PFSK-1 (cell line): ENCODE measurements at regions not wholly inside any gene's neighbourhood (a gene's known extent, or its start where the extent isn't known, plus 50 kb on each side); places are given as distances from the start of the nearest gene placed in this dataset.

Experiments
- FOXP2 ChIP-seq: optimal IDR thresholded peaks from 2 replicates; pipeline ENCODE3; 2011; ENCODE audit warnings: borderline replicate concordance, control low read depth, inconsistent platforms; ENCODE audit not compliant: insufficient read depth; ENCODE audit errors: extremely low read length, extremely low read depth
- POLR2AphosphoS5 ChIP-seq: IDR thresholded peaks from 2 replicates; pipeline ENCODE4 v1.6.1; 2012; ENCODE audit warnings: low read depth, mild to moderate bottlenecking, control low read depth, low read length, moderate library complexity
- SIN3A ChIP-seq: IDR thresholded peaks from 2 replicates; pipeline ENCODE4 v1.6.1; 2012; ENCODE audit warnings: mild to moderate bottlenecking, low read length, moderate library complexity, borderline replicate concordance; ENCODE audit not compliant: insufficient read depth
- TAF1 ChIP-seq: IDR thresholded peaks from 2 replicates; pipeline ENCODE4 v1.6.1; 2012; ENCODE audit warnings: low read length, control low read depth, borderline replicate concordance; ENCODE audit not compliant: insufficient read depth
- TF ChIP-seq, protein P1 (sequence below), 2 experiments: IDR thresholded peaks; 2 replicates each; pipeline versions ENCODE4 v1.6.1 to v1.8.0; 2011 to 2012; ENCODE audit warnings: low read depth in 2 of 2, low read length in 2 of 2, control low read depth in 1 of 2, inconsistent platforms in 1 of 2, mild to moderate bottlenecking in 1 of 2, moderate library complexity in 1 of 2; ENCODE audit not compliant: insufficient read depth in 1 of 2

DNA sequence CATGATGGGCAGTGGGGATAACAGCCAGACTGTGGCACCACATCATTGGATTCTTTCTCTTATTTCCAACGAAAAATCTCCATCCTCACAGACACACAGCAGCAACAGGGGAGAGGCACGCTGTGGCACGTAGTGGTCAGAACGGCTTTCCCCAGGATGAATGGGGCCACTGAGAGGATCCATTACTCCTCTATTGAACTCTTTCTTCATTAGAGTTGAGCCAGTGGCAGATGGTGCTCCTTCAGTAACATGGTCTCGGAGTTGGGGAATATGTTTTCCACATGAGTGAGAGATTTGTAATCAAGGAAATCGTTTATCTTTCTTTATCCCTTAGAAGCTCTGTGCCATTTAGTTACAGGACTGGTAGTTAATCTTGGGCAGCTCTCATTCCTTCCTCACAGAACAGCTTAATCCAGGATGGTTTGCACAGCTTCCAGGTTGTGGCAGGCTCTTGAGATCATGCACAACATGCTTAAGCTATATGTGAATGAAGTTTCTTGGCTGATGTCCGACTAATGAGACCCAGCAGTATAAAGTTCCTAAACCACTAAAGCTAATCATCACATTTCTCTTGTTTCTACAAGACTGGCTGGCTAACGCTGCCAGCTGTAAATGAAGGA lies 180.5 kb upstream of the SLC10A2 start:
- TF ChIP-seq FOXP2 = no peak
- TF ChIP-seq TAF1 = no peak
- no peak for TF ChIP-seq SIN3A
- TF ChIP-seq, protein P1, sequence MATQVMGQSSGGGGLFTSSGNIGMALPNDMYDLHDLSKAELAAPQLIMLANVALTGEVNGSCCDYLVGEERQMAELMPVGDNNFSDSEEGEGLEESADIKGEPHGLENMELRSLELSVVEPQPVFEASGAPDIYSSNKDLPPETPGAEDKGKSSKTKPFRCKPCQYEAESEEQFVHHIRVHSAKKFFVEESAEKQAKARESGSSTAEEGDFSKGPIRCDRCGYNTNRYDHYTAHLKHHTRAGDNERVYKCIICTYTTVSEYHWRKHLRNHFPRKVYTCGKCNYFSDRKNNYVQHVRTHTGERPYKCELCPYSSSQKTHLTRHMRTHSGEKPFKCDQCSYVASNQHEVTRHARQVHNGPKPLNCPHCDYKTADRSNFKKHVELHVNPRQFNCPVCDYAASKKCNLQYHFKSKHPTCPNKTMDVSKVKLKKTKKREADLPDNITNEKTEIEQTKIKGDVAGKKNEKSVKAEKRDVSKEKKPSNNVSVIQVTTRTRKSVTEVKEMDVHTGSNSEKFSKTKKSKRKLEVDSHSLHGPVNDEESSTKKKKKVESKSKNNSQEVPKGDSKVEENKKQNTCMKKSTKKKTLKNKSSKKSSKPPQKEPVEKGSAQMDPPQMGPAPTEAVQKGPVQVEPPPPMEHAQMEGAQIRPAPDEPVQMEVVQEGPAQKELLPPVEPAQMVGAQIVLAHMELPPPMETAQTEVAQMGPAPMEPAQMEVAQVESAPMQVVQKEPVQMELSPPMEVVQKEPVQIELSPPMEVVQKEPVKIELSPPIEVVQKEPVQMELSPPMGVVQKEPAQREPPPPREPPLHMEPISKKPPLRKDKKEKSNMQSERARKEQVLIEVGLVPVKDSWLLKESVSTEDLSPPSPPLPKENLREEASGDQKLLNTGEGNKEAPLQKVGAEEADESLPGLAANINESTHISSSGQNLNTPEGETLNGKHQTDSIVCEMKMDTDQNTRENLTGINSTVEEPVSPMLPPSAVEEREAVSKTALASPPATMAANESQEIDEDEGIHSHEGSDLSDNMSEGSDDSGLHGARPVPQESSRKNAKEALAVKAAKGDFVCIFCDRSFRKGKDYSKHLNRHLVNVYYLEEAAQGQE (IDR thresholded peaks at IDR 0.05; ENCODE audit: insufficient read depth in 1 of 2, low read depth in 2 of 2, low read length in 2 of 2) = no peak
- no peak for TF ChIP-seq POLR2AphosphoS5

DNA sequence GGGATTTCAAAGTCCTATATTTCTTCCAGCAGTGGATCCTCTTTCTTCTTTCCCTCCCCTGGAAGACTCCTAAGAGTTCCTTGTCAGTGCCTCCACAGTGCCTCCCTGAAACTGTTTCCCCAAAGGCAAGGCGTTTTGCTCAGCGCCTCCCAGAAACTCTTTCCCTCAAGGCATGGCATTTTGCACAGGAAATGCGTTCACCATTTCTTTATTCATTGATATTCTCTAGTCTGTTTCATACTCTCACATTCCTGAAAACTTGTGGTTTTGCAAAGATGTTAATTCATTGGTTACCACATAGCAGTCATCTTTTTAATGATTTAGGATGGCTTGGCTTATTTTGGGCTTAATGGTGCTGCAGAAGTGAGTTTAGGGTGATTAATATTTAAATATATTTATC lies 177.3 kb upstream of the SLC10A2 start:
- TF ChIP-seq TAF1 (no peak), FOXP2 (no peak), SIN3A (no peak), POLR2AphosphoS5 (no peak)
- TF ChIP-seq, protein P1 (IDR thresholded peaks at IDR 0.05; ENCODE audit: insufficient read depth in 1 of 2, low read depth in 2 of 2, low read length in 2 of 2) = no peak

DNA sequence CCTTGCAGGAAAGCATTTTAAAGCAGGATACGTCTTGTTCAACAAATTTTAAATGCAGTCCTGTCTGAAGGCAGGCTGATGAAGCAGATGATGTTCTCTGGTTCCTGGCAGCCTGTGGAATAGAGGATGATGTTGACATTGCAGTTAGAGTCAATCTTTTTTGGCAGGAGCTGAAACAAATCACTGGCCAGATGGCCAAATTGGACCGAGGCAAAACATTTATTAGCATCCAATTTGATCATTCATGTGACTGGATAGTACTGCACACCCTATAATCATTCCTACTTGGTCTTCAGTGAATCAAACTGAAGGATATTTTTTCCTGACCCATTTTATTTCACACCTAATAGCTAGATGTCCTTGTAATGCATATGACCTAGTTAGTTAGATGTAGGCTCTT lies 172.2 kb upstream of the SLC10A2 start:
- no peak for TF ChIP-seq FOXP2
- TF ChIP-seq, protein P1 (IDR thresholded peaks at IDR 0.05; ENCODE audit: insufficient read depth in 1 of 2, low read depth in 2 of 2, low read length in 2 of 2) = no peak
- no peak for TF ChIP-seq POLR2AphosphoS5
- TF ChIP-seq TAF1 = no peak
- TF ChIP-seq SIN3A = no peak

DNA sequence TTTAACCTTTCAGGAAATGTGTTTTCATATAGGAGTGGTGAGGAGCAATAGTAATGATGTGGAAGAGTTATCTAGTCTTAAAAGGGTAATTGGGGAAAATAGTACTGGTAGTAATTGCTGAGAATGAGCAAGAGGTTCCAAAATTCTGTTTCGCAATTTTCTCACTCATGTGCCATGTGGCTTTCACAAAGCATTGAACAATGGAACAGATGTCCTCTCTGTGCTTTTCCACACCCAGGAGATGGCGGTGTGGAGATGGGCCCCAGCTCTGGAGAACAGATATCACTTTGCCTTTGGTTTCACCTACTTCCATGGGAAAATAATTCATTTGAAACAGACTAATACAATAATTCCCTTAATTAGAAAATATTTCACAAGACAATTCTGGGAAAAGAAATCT lies 170.0 kb upstream of the SLC10A2 start:
- TF ChIP-seq, protein P1 (IDR thresholded peaks at IDR 0.05; ENCODE audit: insufficient read depth in 1 of 2, low read depth in 2 of 2, low read length in 2 of 2) = no peak
- no peak for TF ChIP-seq POLR2AphosphoS5

DNA sequence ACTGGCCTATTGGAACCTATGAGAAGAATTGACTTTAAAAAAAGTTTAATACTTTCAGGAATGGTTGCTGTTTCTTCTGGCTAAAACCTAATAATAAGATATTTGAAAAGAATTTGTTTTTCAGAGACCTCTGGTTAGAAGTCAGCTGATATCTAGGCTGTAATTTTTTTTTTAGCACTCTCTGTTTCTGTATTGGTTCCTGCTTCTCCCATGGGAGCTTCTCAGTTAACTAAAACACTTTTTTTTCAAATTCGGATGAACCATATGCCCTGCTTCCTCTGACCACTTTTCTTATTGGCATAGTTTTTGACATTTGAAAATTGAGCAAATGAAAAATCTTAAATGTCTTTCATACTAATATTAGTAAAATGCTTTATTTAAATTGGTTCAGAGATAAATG lies 163.5 kb upstream of the SLC10A2 start:
- TF ChIP-seq FOXP2 = no peak
- TF ChIP-seq TAF1 = no peak
- TF ChIP-seq SIN3A = no peak
- TF ChIP-seq, protein P1 (IDR thresholded peaks at IDR 0.05; ENCODE audit: insufficient read depth in 1 of 2, low read depth in 2 of 2, low read length in 2 of 2) = no peak
- no peak for TF ChIP-seq POLR2AphosphoS5
